ENCODE measurements at regions not wholly inside any gene's neighbourhood (a gene's known extent, or its start where the extent isn't known, plus 50 kb on each side); places are given as distances from the start of the nearest gene placed in this dataset.

DNA sequence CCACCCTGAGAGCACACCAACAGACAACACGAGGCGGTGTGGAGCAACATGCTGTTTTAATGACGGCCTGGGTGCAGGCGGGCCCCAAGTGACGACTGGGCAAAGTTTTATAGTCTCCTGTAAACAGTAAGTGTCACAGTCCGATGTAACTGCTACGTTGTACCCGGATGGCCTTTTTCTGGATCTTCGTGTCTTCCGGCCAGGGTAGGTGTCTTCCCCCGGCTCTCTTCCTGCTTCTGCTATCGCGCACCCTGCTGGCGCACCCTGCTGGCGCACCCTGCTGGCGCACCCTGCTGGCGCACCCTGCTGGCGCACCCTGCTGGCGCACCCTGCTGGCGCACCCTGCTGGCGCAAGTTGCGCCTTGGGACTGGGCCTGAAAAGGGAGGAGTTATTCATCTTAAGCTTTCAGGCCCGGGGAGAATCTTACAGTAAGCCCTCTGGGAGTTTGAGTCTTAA is 143.0 kb upstream of the TARS1 start:
- H3K27ac ChIP-seq (ENCODE audit: low read depth, low read length) = no peak overlapping the region
- H3K9me3 ChIP-seq (ENCODE audit: control insufficient read depth, low read length) = no peaks in the 10 kb centered on the region
- peak; percentile 51 for DNase-seq
- H3K36me3 ChIP-seq (ENCODE audit: control insufficient read depth, insufficient read depth, low read length) = no peaks in the 10 kb centered on the region
- Mint-ChIP-seq H3K4me1 (peaks cover 40% of the 10 kb centered on the region), H3K27ac (peak overlapping the region; percentile 71), H3K4me3 (no peak overlapping the region), H3K9me3 (no peaks in the 10 kb centered on the region), H3K36me3 (ENCODE audit: low read depth) (no peaks in the 10 kb centered on the region), H3K27me3 (ENCODE audit: insufficient read depth) (no peaks in the 10 kb centered on the region)
- H3K27me3 ChIP-seq (ENCODE audit: control insufficient read depth, insufficient read depth, low read length, poor library complexity, severe bottlenecking) = no peaks in the 10 kb centered on the region
- H3K9ac ChIP-seq (ENCODE audit: extremely low read depth, low read length, poor library complexity, severe bottlenecking) = no peak overlapping the region
- WGBS, 2 experiments (ENCODE audit: insufficient coverage in 1 of 2, insufficient read length in 1 of 2) = 94 to 96% methylated on average over 11 to 23 of the region's 23 CpGs
- no peak overlapping the region for H3K4me3 ChIP-seq (ENCODE audit: low read length)
- TF ChIP-seq, protein P1, sequence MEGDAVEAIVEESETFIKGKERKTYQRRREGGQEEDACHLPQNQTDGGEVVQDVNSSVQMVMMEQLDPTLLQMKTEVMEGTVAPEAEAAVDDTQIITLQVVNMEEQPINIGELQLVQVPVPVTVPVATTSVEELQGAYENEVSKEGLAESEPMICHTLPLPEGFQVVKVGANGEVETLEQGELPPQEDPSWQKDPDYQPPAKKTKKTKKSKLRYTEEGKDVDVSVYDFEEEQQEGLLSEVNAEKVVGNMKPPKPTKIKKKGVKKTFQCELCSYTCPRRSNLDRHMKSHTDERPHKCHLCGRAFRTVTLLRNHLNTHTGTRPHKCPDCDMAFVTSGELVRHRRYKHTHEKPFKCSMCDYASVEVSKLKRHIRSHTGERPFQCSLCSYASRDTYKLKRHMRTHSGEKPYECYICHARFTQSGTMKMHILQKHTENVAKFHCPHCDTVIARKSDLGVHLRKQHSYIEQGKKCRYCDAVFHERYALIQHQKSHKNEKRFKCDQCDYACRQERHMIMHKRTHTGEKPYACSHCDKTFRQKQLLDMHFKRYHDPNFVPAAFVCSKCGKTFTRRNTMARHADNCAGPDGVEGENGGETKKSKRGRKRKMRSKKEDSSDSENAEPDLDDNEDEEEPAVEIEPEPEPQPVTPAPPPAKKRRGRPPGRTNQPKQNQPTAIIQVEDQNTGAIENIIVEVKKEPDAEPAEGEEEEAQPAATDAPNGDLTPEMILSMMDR (conservative IDR thresholded peaks at IDR 0.05) = peak; percentile 73
- peaks cover 21% of the 10 kb centered on the region for H3K4me1 ChIP-seq (ENCODE audit: control insufficient read depth, insufficient read depth, low read length)

DNA sequence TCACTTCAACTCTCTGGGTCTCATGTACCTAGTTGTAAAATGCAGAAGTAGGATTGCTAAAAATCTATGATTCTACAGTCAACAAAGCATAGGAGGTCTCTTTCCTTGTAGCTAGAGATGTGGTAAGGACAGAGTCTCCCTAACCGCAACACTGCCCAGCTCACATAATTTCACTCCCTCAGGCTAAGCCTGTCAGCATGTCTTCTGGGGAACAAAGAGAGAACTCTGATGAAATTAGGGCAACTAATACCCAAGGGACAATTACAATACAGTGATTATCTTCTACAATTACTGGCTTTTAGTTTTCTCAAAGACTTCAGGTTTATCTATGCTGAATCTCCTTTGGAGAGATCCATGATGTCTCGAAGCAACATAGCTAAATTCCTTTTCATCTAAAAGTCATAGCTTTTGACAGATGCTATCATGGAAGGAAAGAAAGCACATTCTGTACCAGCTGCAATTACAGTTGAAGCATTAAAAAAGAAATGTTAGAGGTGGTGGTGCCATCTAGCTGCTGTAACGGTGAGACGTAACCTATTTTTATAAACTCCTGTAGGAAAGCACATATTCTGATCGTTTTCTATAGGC is 141.1 kb upstream of the TARS1 start:
- H3K4me1 Mint-ChIP-seq = peaks cover 40% of the 10 kb centered on the region
- Histone ChIP-seq H3K36me3 (ENCODE audit: control insufficient read depth, insufficient read depth, low read length) (no peaks in the 10 kb centered on the region), H3K27ac (ENCODE audit: low read depth, low read length) (no peak overlapping the region), H3K9me3 (ENCODE audit: control insufficient read depth, low read length) (no peaks in the 10 kb centered on the region), H3K9ac (ENCODE audit: extremely low read depth, low read length, poor library complexity, severe bottlenecking) (no peak overlapping the region), H3K4me3 (ENCODE audit: low read length) (no peak overlapping the region), H3K27me3 (ENCODE audit: control insufficient read depth, insufficient read depth, low read length, poor library complexity, severe bottlenecking) (no peaks in the 10 kb centered on the region), H3K4me1 (ENCODE audit: control insufficient read depth, insufficient read depth, low read length) (peaks cover 27% of the 10 kb centered on the region)
- H3K27ac Mint-ChIP-seq = no peak overlapping the region
- H3K36me3 Mint-ChIP-seq (ENCODE audit: low read depth) = no peaks in the 10 kb centered on the region
- no peaks in the 10 kb centered on the region for H3K9me3 Mint-ChIP-seq
- TF ChIP-seq, protein P1 (conservative IDR thresholded peaks at IDR 0.05) = peak; percentile 69
- DNase-seq = no peak
- H3K27me3 Mint-ChIP-seq (ENCODE audit: insufficient read depth) = no peaks in the 10 kb centered on the region
- WGBS, 2 experiments (ENCODE audit: insufficient coverage in 1 of 2, insufficient read length in 1 of 2) = 40 to 64% methylated on average over 1 to 5 of the region's 5 CpGs
- H3K4me3 Mint-ChIP-seq = no peak overlapping the region

DNA sequence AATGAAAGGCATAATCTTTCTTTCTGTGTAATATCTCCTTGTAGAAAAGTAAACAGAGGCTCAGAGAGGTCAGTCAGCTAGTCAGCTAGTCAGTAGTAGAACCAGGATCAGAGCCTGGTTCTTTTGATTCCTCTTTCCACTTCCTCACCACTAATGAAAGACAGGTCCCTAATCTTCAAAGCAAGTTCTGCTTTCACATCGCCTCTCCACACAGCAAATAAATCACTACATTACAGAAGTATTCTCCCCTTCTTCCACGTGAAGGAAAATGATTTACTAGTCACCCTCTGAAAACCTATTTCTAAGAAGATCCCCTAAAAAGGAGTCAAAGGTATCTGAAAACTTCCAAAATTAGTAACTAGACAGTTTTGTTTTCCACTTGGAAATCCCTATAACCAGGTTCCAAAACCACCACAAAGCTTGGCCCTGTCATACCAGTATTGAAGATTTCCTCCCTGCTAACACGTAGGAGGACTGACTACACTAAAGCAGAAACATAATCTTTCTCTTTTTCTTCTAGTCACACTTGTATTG is 140.5 kb upstream of the TARS1 start:
- no peak overlapping the region for H3K27ac ChIP-seq (ENCODE audit: low read depth, low read length)
- H3K36me3 ChIP-seq (ENCODE audit: control insufficient read depth, insufficient read depth, low read length) = no peaks in the 10 kb centered on the region
- no peak overlapping the region for H3K4me3 ChIP-seq (ENCODE audit: low read length)
- no peak for DNase-seq
- TF ChIP-seq, protein P1 (conservative IDR thresholded peaks at IDR 0.05) = no peak
- 63 to 65% methylated on average over 3 of the region's 3 CpGs for WGBS, 2 experiments (ENCODE audit: insufficient coverage in 1 of 2, insufficient read length in 1 of 2)
- H3K4me1 ChIP-seq (ENCODE audit: control insufficient read depth, insufficient read depth, low read length) = peaks cover 27% of the 10 kb centered on the region
- no peaks in the 10 kb centered on the region for H3K9me3 Mint-ChIP-seq
- H3K9me3 ChIP-seq (ENCODE audit: control insufficient read depth, low read length) = no peaks in the 10 kb centered on the region
- H3K27me3 Mint-ChIP-seq (ENCODE audit: insufficient read depth) = no peaks in the 10 kb centered on the region
- H3K27me3 ChIP-seq (ENCODE audit: control insufficient read depth, insufficient read depth, low read length, poor library complexity, severe bottlenecking) = no peaks in the 10 kb centered on the region
- H3K36me3 Mint-ChIP-seq (ENCODE audit: low read depth) = no peaks in the 10 kb centered on the region
- H3K4me1 Mint-ChIP-seq = peaks cover 40% of the 10 kb centered on the region
- no peak overlapping the region for H3K4me3 Mint-ChIP-seq
- no peak overlapping the region for H3K27ac Mint-ChIP-seq
- no peak overlapping the region for H3K9ac ChIP-seq (ENCODE audit: extremely low read depth, low read length, poor library complexity, severe bottlenecking)
